WTC11 (cell line): ENCODE measurements at regions not wholly inside any gene's neighbourhood (a gene's known extent, or its start where the extent isn't known, plus 50 kb on each side); places are given as distances from the start of the nearest gene placed in this dataset.

Experiments used
- ATAC-seq: fragments of 200-7000 bp; cut with Tn5 transposase; 2 replicates; pipeline ENCODE4 v1.10.0; 2021; ENCODE audit warnings: mild to moderate bottlenecking, moderate library complexity
- CTCF ChIA-PET: fragments of 300-600 bp; sonication (Branson Sonifier 250); formaldehyde crosslinking; loops from one replicate; lab custom pipeline; 2021; ENCODE audit warnings: antibody characterized with exemption; lab: Charles Lee
- POLR2A ChIA-PET: fragments of 350-600 bp; sonication (Branson Sonifier 250); formaldehyde crosslinking; loops from one replicate; lab custom pipeline; 2021; ENCODE audit warnings: antibody characterized with exemption; lab: Charles Lee
- DNase-seq: peaks from one replicate; pipeline ENCODE4 v3.0.0; 2021; ENCODE audit warnings: low spot score
- H3K27ac Mint-ChIP-seq: 2 replicates; pipeline ENCODE4 v1.8.0; 2021; ENCODE audit warnings: mixed read lengths
- H3K27me3 Mint-ChIP-seq: 2 replicates; pipeline ENCODE4 v1.8.0; 2021; ENCODE audit warnings: low read depth, mild to moderate bottlenecking, moderate library complexity, mixed read lengths
- H3K36me3 Mint-ChIP-seq: 2 replicates; pipeline ENCODE4 v1.8.0; 2021; ENCODE audit warnings: mixed read lengths
- H3K4me1 Mint-ChIP-seq: 2 replicates; pipeline ENCODE4 v1.8.0; 2022; ENCODE audit warnings: mixed read lengths
- H3K4me3 Mint-ChIP-seq: 2 replicates; pipeline ENCODE4 v1.8.0; 2021; ENCODE audit warnings: mild to moderate bottlenecking, moderate library complexity, mixed read lengths
- H3K9me3 Mint-ChIP-seq: 2 replicates; pipeline ENCODE4 v1.8.0; 2021; ENCODE audit warnings: mixed read lengths
- AFF4 ChIP-seq: sonication (generic); formaldehyde crosslinking; IDR thresholded peaks from 2 replicates; pipeline ENCODE4 v1.8.1; 2023; ENCODE audit warnings: mild to moderate bottlenecking, missing genetic modification reagents, borderline replicate concordance
- ATF1 ChIP-seq: sonication (generic); formaldehyde crosslinking; IDR thresholded peaks from 2 replicates; pipeline ENCODE4 v1.8.1; 2023; ENCODE audit warnings: mild to moderate bottlenecking, moderate library complexity, missing genetic modification reagents
- CBFB ChIP-seq: sonication (generic); formaldehyde crosslinking; IDR thresholded peaks from 2 replicates; pipeline ENCODE4 v1.8.1; 2022; ENCODE audit warnings: mild to moderate bottlenecking, low read depth, missing genetic modification reagents
- CDX4 ChIP-seq: fragments of 250-450 bp; sonication (Bioruptor Pico); IDR thresholded peaks from 2 replicates; pipeline ENCODE4 v1.9.0; 2021; ENCODE audit warnings: moderate library complexity, mild to moderate bottlenecking, inconsistent platforms, borderline replicate concordance
- CREM ChIP-seq: sonication (generic); formaldehyde crosslinking; IDR thresholded peaks from 2 replicates; pipeline ENCODE4 v1.8.1; 2022; ENCODE audit warnings: mild to moderate bottlenecking, missing genetic modification reagents, moderate library complexity
- EMX1 ChIP-seq: fragments of 250-450 bp; sonication (Bioruptor Pico); IDR thresholded peaks from 2 replicates; pipeline ENCODE4 v1.8.0; 2021; ENCODE audit warnings: mild to moderate bottlenecking
- ETV6 ChIP-seq: sonication (generic); formaldehyde crosslinking; IDR thresholded peaks from 2 replicates; pipeline ENCODE4 v1.8.1; 2022; ENCODE audit warnings: mild to moderate bottlenecking, missing genetic modification reagents
- GRHL2 ChIP-seq: fragments of 250-450 bp; sonication (Bioruptor Pico); IDR thresholded peaks from 2 replicates; pipeline ENCODE4 v1.8.0; 2022; ENCODE audit warnings: mild to moderate bottlenecking, moderate library complexity; ENCODE audit not compliant: insufficient replicate concordance, severe bottlenecking
- GTF2I ChIP-seq: fragments of 250-450 bp; sonication (Bioruptor Pico); conservative IDR thresholded peaks from 2 replicates; pipeline ENCODE4 v1.4.0; 2021; ENCODE audit warnings: mild to moderate bottlenecking
- HMGXB4 ChIP-seq: sonication (generic); formaldehyde crosslinking; IDR thresholded peaks from 2 replicates; pipeline ENCODE4 v1.8.1; 2023; ENCODE audit warnings: mild to moderate bottlenecking, moderate library complexity, missing genetic modification reagents
- IRF2 ChIP-seq: sonication (generic); formaldehyde crosslinking; IDR thresholded peaks from 2 replicates; pipeline ENCODE4 v1.8.0; 2022; ENCODE audit warnings: low read depth, missing genetic modification reagents, borderline replicate concordance
- NR1H2 ChIP-seq: sonication (generic); formaldehyde crosslinking; IDR thresholded peaks from 2 replicates; pipeline ENCODE4 v1.9.0; 2021; ENCODE audit warnings: mild to moderate bottlenecking, moderate library complexity, missing genetic modification reagents
- RORB ChIP-seq: fragments of 250-450 bp; sonication (Bioruptor Pico); IDR thresholded peaks from 2 replicates; pipeline ENCODE4 v1.9.0; 2021; ENCODE audit warnings: mild to moderate bottlenecking
- SMAD4 ChIP-seq: sonication (generic); formaldehyde crosslinking; IDR thresholded peaks from 2 replicates; pipeline ENCODE4 v1.8.0; 2022; ENCODE audit warnings: mild to moderate bottlenecking, missing genetic modification reagents
- TCF7 ChIP-seq: sonication (generic); formaldehyde crosslinking; IDR thresholded peaks from 2 replicates; pipeline ENCODE4 v1.8.0; 2022; ENCODE audit warnings: mild to moderate bottlenecking, low read depth, missing genetic modification reagents, moderate library complexity
- ZBTB21 ChIP-seq: sonication (generic); formaldehyde crosslinking; IDR thresholded peaks from 2 replicates; pipeline ENCODE4 v1.8.1; 2023; ENCODE audit warnings: mild to moderate bottlenecking, missing genetic modification reagents, borderline replicate concordance
- ZNF121 ChIP-seq: sonication (generic); formaldehyde crosslinking; IDR thresholded peaks from 2 replicates; pipeline ENCODE4 v1.8.0; 2023; ENCODE audit warnings: missing genetic modification reagents
- ZNF232 ChIP-seq: sonication (generic); formaldehyde crosslinking; IDR thresholded peaks from 2 replicates; pipeline ENCODE4 v1.8.0; 2022; ENCODE audit warnings: mild to moderate bottlenecking, missing genetic modification reagents
- ZNF396 ChIP-seq: fragments of 250-450 bp; sonication (Bioruptor Pico); IDR thresholded peaks from 2 replicates; pipeline ENCODE4 v1.8.0; 2021; ENCODE audit warnings: mild to moderate bottlenecking, moderate library complexity, borderline replicate concordance
- ZNF423 ChIP-seq: fragments of 250-450 bp; sonication (Bioruptor Pico); IDR thresholded peaks from 2 replicates; pipeline ENCODE4 v2.1.2; 2022; ENCODE audit warnings: mild to moderate bottlenecking, moderate library complexity
- ZNF532 ChIP-seq: fragments of 250-450 bp; sonication (Bioruptor Pico); IDR thresholded peaks from 2 replicates; pipeline ENCODE4 v1.9.0; 2021; ENCODE audit warnings: mild to moderate bottlenecking, borderline replicate concordance

- TF ChIP-seq ZNF232 (CRISPR knock-in tag) (no peak), ZNF396 (CRISPR knock-in tag) (no peak), RORB (no peak)
Observed at GRCh38 chr6:40108736-40109135, 174.5 kb upstream of the MOCS1 start (continued).

- Mint-ChIP-seq H3K36me3 (peaks cover 9% of the 10 kb centered on the region), H3K9me3 (peaks cover 39% of the 10 kb centered on the region), H3K4me3 (no peak overlapping the region), H3K4me1 (no peaks in the 10 kb centered on the region), H3K27ac (no peak overlapping the region), H3K27me3 (peaks cover 7% of the 10 kb centered on the region; the same call in 1 of the 2 replicates)
- TF ChIP-seq ZNF423 (CRISPR knock-in tag) (no peak), CDX4 (CRISPR knock-in tag) (no peak), CBFB (CRISPR knock-in tag) (no peak), ZNF121 (CRISPR knock-in tag) (no peak), ETV6 (CRISPR knock-in tag) (no peak)
- ATAC-seq, result no peak
- no peak for DNase-seq
- POLR2A ChIA-PET, result no interaction called here
- CTCF ChIA-PET, result no interaction called here
Observed at GRCh38 chr6:40106840-40107239, 172.6 kb upstream of the MOCS1 start.

- CTCF ChIA-PET, result no interaction called here
- H3K9me3 Mint-ChIP-seq, result no peaks in the 10 kb centered on the region
- TF ChIP-seq CREM (CRISPR knock-in tag) (no peak), GTF2I (CRISPR knock-in tag) (no peak), TCF7 (no peak), IRF2 (CRISPR knock-in tag) (no peak), NR1H2 (CRISPR knock-in tag) (no peak), ZNF396 (CRISPR knock-in tag) (no peak), ZBTB21 (no peak), HMGXB4 (CRISPR knock-in tag) (no peak), AFF4 (CRISPR knock-in tag) (no peak), ZNF532 (no peak), GRHL2 (no peak), ATF1 (CRISPR knock-in tag) (no peak), EMX1 (no peak), SMAD4 (CRISPR knock-in tag) (no peak)
- H3K27me3 Mint-ChIP-seq, result peaks cover 12% of the 10 kb centered on the region; the same call in 1 of the 2 replicates
- H3K4me1 Mint-ChIP-seq, result no peaks in the 10 kb centered on the region
- no peak for DNase-seq
- no peak for ATAC-seq
- POLR2A ChIA-PET, result no interaction called here
- no peaks in the 10 kb centered on the region for H3K36me3 Mint-ChIP-seq
- H3K27ac Mint-ChIP-seq, result no peak overlapping the region
- H3K4me3 Mint-ChIP-seq, result no peak overlapping the region
Observed at GRCh38 chr6:40098774-40099173, 164.5 kb upstream of the MOCS1 start.
